Adrenal gland (tissue), 9 donors: ENCODE measurements at regions not wholly inside any gene's neighbourhood (a gene's known extent, or its start where the extent isn't known, plus 50 kb on each side); places are given as distances from the start of the nearest gene placed in this dataset.

Experiments
- DNase-seq, 7 donors: peaks; one replicate each; pipeline ENCODE4 v3.0.0-alpha.2; 2019 to 2020
- H3K27ac ChIP-seq, 5 donors: fragments of 200-600 bp; sonication (generic) in 4 of 5; 1 replicate in 3 of 5; 2 replicates in 2 of 5; pipeline versions ENCODE4 v1.5.1 to v1.8.0; 2016 to 2020; ENCODE audit warnings: mild to moderate bottlenecking in 1 of 5
- H3K27me3 ChIP-seq: fragments of 200-600 bp; 2 replicates; pipeline ENCODE4 v1.8.0; 2021
- H3K36me3 ChIP-seq, 2 donors: fragments of 200-600 bp; replicated peaks in 1 of 2; 1 replicate in 1 of 2; 2 replicates in 1 of 2; pipeline versions ENCODE4 v1.5.1 to v1.8.0; 2018 to 2022
- H3K4me1 ChIP-seq, 2 donors: fragments of 200-600 bp; replicated peaks in 1 of 2; 1 replicate in 1 of 2; 2 replicates in 1 of 2; pipeline versions ENCODE4 v1.5.1 to v1.8.0; 2018 to 2021
- H3K4me3 ChIP-seq, 4 donors: fragments of 200-600 bp; sonication (generic) in 3 of 4; one replicate each; pipeline ENCODE4 v1.5.1; 2016 to 2018
- H3K9me3 ChIP-seq, 3 donors: fragments of 200-600 bp; sonication (generic) in 1 of 3; replicated peaks in 1 of 3; 1 replicate in 2 of 3; 2 replicates in 1 of 3; pipeline versions ENCODE4 v1.5.1 to v1.8.0; 2016 to 2021
- POLR2A ChIP-seq, 2 donors: fragments of 450-650 bp; IDR thresholded peaks; one replicate each; pipeline ENCODE4 v1.6.1; 2017; ENCODE audit warnings: antibody characterized with exemption in 2 of 2, mild to moderate bottlenecking in 2 of 2, moderate library complexity in 1 of 2
- WGBS, 4 donors: extraction: QIAGEN DNeasy Blood & Tissue Kit in 2 of 4; methylation state at CpG; one replicate each; pipeline versions ENCODE4 v1.1.5 to v1.1.7; 2013 to 2017; 5-methylcytosine and 5-hydroxymethylcytosine counted together
- intact Hi-C, 2 donors: fragments of 100-400 bp; cut with DNase I; formaldehyde crosslinking; loops; one replicate each; pipeline versions ENCODE4 v1.14.1 to v1.15.0; 2022 to 2023
- TF ChIP-seq, protein P1 (sequence below), 6 experiments: fragments of 450-650 bp in 4 of 6; fragments of 200-600 bp in 2 of 6; sonication (generic) in 1 of 6; IDR thresholded peaks; 1 replicate in 5 of 6; 2 replicates in 1 of 6; pipeline versions ENCODE4 v1.5.1 to v1.8.0; 2016 to 2021; ENCODE audit warnings: antibody characterized with exemption in 6 of 6, mild to moderate bottlenecking in 2 of 6, moderate library complexity in 1 of 6
- donor health status: healthy with polysubstance abuse.
- donor health status: Bipolar disorder and iron deficiency.
- donor health status: DM: yes; HTN: yes; CAD: no.
- donor health status: DM: no; HTN: no; CAD: no.
- donor health status: DM: no; HTN: no; CAD: no.

DNA sequence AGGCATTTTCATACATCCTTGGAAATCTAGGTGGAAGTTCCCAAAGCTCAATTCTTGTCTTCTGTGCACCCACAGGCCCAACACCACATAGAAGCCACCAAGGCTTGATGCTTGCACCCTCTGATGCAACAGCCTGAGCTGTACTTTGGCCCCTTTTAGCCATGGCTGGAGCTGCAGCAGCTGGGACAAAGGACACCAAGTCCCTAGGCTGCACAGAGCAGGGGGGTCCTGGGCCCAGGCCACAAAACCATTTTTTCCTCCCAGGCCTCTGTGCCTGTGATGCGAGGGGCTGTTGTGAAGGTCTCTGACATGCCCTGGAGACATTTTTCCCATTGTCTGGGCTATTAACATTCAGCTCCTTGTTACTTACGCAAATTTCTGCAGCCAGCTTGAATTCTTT is 124.0 kb upstream of the S100G start:
- H3K4me1 ChIP-seq, result no peaks in the 10 kb centered on the region
- 73 to 90% (median 86%) methylated on average over 1 to 2 of the region's 2 CpGs for WGBS, 4 donors
- H3K27me3 ChIP-seq, result no peaks in the 10 kb centered on the region
- no peaks in the 10 kb centered on the region for H3K36me3 ChIP-seq
- TF ChIP-seq, protein P1, sequence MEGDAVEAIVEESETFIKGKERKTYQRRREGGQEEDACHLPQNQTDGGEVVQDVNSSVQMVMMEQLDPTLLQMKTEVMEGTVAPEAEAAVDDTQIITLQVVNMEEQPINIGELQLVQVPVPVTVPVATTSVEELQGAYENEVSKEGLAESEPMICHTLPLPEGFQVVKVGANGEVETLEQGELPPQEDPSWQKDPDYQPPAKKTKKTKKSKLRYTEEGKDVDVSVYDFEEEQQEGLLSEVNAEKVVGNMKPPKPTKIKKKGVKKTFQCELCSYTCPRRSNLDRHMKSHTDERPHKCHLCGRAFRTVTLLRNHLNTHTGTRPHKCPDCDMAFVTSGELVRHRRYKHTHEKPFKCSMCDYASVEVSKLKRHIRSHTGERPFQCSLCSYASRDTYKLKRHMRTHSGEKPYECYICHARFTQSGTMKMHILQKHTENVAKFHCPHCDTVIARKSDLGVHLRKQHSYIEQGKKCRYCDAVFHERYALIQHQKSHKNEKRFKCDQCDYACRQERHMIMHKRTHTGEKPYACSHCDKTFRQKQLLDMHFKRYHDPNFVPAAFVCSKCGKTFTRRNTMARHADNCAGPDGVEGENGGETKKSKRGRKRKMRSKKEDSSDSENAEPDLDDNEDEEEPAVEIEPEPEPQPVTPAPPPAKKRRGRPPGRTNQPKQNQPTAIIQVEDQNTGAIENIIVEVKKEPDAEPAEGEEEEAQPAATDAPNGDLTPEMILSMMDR (IDR thresholded peaks at IDR 0.05), result no peak
- no peak for TF ChIP-seq POLR2A (IDR thresholded peaks at IDR 0.05)
- no peak overlapping the region for H3K4me3 ChIP-seq
- H3K9me3 ChIP-seq, result no peaks in the 10 kb centered on the region
- DNase-seq, result no peak
- intact Hi-C loops, result no loop called here
- H3K27ac ChIP-seq, result no peak overlapping the region

DNA sequence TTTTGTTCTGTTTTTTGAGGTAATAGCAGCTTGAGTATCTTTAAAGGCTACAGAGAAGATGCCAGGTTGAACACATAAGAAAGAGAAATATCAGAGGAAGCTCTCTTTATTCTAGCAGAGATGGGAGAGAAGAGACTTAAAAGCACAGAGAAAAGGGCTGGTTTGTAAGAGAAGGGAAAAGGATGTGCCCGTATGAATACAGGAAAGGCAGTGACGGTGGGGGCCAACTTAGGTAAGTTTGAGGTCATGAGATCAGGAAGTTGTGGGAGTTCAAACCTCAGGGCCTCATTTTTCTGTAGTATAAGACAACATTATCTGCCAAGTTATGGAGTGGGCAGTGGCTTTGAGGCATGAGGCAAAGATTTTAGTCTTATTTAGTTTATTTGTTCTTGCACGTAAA is 121.3 kb upstream of the S100G start:
- intact Hi-C loops, result no loop called here
- no peak overlapping the region for H3K27ac ChIP-seq
- TF ChIP-seq, protein P1 (IDR thresholded peaks at IDR 0.05), result no peak
- no peaks in the 10 kb centered on the region for H3K4me1 ChIP-seq
- H3K4me3 ChIP-seq, result no peak overlapping the region
- no peaks in the 10 kb centered on the region for H3K9me3 ChIP-seq
- no peaks in the 10 kb centered on the region for H3K27me3 ChIP-seq
- no peak for DNase-seq
- H3K36me3 ChIP-seq, result no peaks in the 10 kb centered on the region
- 60 to 79% (median 66%) methylated on average over 3 of the region's 3 CpGs for WGBS, 4 donors
